ENCODE measurements at regions not wholly inside any gene's neighbourhood (a gene's known extent, or its start where the extent isn't known, plus 50 kb on each side); places are given as distances from the start of the nearest gene placed in this dataset.

DNA sequence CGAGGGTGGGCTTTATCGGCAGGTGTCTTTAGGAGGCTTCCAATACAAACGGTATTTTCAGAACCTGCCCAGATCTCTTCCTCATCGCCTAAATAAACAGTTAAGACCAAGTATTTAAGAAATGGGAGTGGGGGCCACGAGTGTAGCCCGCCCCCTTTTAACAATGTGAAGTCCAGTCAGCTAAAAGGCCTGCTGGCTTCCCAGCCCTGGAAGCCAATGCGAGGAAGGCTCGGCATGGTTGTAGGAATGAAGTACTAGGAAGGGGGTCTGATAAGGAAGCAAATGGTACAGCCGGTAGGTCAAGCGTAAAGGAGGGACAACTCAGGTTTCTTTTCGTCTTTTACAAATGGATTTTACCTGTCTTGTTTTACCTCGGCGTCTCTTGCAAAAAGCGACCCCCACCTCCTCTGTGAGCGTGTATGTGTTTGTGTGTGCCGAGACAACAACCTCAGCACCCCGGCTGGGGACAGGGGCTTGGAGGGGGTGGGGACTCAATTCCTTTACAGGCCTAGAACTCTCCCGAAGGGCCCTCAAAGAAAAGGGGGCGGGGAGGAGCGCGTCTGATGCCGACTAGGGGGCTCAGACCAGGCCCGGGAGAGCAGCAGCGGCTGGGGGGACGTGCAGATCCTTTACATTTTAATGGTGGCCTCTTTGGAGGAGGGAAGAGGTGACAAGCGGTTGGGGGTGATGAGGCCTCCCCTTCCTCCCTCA is 147.6 kb downstream of the GPR85 start:
- no peaks in the 10 kb centered on the region for H4K20me1 ChIP-seq (ENCODE audit: low read length)
- no peaks in the 10 kb centered on the region for H3F3A ChIP-seq (ENCODE audit: low read length, unreplicated experiment)
- H3K9me2 ChIP-seq (replicated peaks; ENCODE audit: low read length): no peaks in the 10 kb centered on the region
- H2AFZ ChIP-seq (ENCODE audit: low read length): peak overlapping the region; percentile 91
- intact Hi-C loops (cut with micrococcal nuclease): no loop called here
- H3K36me3 ChIP-seq (ENCODE audit: low read depth, low read length): no peaks in the 10 kb centered on the region
- peak overlapping the region; percentile 96 for H3K4me2 ChIP-seq (ENCODE audit: low read length)
- H3K4me1 ChIP-seq (ENCODE audit: insufficient read depth, low read length): peaks cover 5% of the 10 kb centered on the region; the same call in 1 of the 2 replicates
- no peaks in the 10 kb centered on the region for H3K9me3 ChIP-seq (ENCODE audit: low read length)
- POLR2A ChIA-PET (ENCODE audit: unreplicated experiment): interaction anchor here (0.7 to 1.2 kb wide), 2 partner anchors 9 to 1750 kb away, joined by 5 to 7 read pairs; no protein-coding TSS in a partner anchor
- no peak for DNase-seq
- TF ChIP-seq EZH2phosphoT487 (IDR thresholded peaks at IDR 0.05; ENCODE audit: borderline replicate concordance, low read length) (no peak), EZH2 (IDR thresholded peaks at IDR 0.05; ENCODE audit: low read length, unreplicated experiment) (no peak)
- TF ChIP-seq, protein P1, sequence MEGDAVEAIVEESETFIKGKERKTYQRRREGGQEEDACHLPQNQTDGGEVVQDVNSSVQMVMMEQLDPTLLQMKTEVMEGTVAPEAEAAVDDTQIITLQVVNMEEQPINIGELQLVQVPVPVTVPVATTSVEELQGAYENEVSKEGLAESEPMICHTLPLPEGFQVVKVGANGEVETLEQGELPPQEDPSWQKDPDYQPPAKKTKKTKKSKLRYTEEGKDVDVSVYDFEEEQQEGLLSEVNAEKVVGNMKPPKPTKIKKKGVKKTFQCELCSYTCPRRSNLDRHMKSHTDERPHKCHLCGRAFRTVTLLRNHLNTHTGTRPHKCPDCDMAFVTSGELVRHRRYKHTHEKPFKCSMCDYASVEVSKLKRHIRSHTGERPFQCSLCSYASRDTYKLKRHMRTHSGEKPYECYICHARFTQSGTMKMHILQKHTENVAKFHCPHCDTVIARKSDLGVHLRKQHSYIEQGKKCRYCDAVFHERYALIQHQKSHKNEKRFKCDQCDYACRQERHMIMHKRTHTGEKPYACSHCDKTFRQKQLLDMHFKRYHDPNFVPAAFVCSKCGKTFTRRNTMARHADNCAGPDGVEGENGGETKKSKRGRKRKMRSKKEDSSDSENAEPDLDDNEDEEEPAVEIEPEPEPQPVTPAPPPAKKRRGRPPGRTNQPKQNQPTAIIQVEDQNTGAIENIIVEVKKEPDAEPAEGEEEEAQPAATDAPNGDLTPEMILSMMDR (conservative IDR thresholded peaks at IDR 0.05; ENCODE audit: low read depth, low read length): no peak
- peaks cover 14% of the 10 kb centered on the region; the same call in 1 of the 2 replicates for H3K79me2 ChIP-seq (ENCODE audit: low read length)
- CTCF ChIA-PET: interaction anchor here (0.6 kb wide), 1 partner anchor 70 kb away, joined by 3 read pairs; no protein-coding TSS in a partner anchor
- H3K27me3 ChIP-seq (ENCODE audit: low read length): no peaks in the 10 kb centered on the region
- peak overlapping the region; percentile 57 for H3K9ac ChIP-seq (ENCODE audit: low read length)
- ATAC-seq: peak; percentile 6
- no peak overlapping the region for H3K27ac ChIP-seq (ENCODE audit: low read length)
- TSS peak; percentile 38 for BruUV-seq (replicated peaks)
- H3K4me3 ChIP-seq (ENCODE audit: low read length): peak overlapping the region; percentile 89

- Histone ChIP-seq H3K4me3 (ENCODE audit: low read length) (peak overlapping the region; percentile 89), H3K27me3 (ENCODE audit: low read length) (no peaks in the 10 kb centered on the region), H3F3A (ENCODE audit: low read length, unreplicated experiment) (no peaks in the 10 kb centered on the region), H3K9me3 (ENCODE audit: low read length) (no peaks in the 10 kb centered on the region), H3K27ac (ENCODE audit: low read length) (no peak overlapping the region), H3K36me3 (ENCODE audit: low read depth, low read length) (no peaks in the 10 kb centered on the region), H2AFZ (ENCODE audit: low read length) (peak overlapping the region; percentile 91; the same call in 1 of the 2 replicates), H3K79me2 (ENCODE audit: low read length) (peaks cover 14% of the 10 kb centered on the region; the same call in 1 of the 2 replicates), H3K4me1 (ENCODE audit: insufficient read depth, low read length) (peaks cover 5% of the 10 kb centered on the region; the same call in 1 of the 2 replicates), H3K4me2 (ENCODE audit: low read length) (peak overlapping the region; percentile 96), H4K20me1 (ENCODE audit: low read length) (no peaks in the 10 kb centered on the region), H3K9me2 (replicated peaks; ENCODE audit: low read length) (no peaks in the 10 kb centered on the region), H3K9ac (ENCODE audit: low read length) (no peak overlapping the region)
- TF ChIP-seq, protein P1 (conservative IDR thresholded peaks at IDR 0.05; ENCODE audit: low read depth, low read length): no peak
- TF ChIP-seq EZH2 (IDR thresholded peaks at IDR 0.05; ENCODE audit: low read length, unreplicated experiment) (no peak), EZH2phosphoT487 (IDR thresholded peaks at IDR 0.05; ENCODE audit: borderline replicate concordance, low read length) (no peak)
- ChIA-PET POLR2A (ENCODE audit: unreplicated experiment) (no interaction called here), CTCF (no interaction called here)
- intact Hi-C loops (cut with micrococcal nuclease): no loop called here
- no peak for ATAC-seq
- no peak for DNase-seq
- BruUV-seq (replicated peaks): no TSS peak
Observed at GRCh38 chr7:112937651-112938415, 147.6 kb upstream of the TMEM168 start.
